GM10248 (cell line): ENCODE measurements at regions not wholly inside any gene's neighbourhood (a gene's known extent, or its start where the extent isn't known, plus 50 kb on each side); places are given as distances from the start of the nearest gene placed in this dataset.

Experiments used
- CTCF ChIA-PET: fragments of 300-600 bp; sonication (Branson Sonifier 250); formaldehyde crosslinking; extraction: SDS; loops from one replicate; lab custom pipeline; 2021; ENCODE audit warnings: antibody characterized with exemption; lab: Yijun Ruan, JAX
- POLR2A ChIA-PET: fragments of 350-650 bp; sonication (Branson Sonifier 250); formaldehyde crosslinking; extraction: SDS; loops from one replicate; lab custom pipeline; 2020; ENCODE audit warnings: antibody characterized with exemption; lab: Yijun Ruan, JAX
- DNase-seq: peaks from one replicate; pipeline ENCODE4 v3.0.0; 2012; ENCODE audit errors: extremely low spot score
- TF ChIP-seq, protein P1 (sequence below): IDR thresholded peaks from 2 replicates; pipeline ENCODE4 v1.5.1; 2012; ENCODE audit warnings: mild to moderate bottlenecking, low read depth; ENCODE audit errors: extremely low read depth, missing control alignments, control extremely low read depth

DNA sequence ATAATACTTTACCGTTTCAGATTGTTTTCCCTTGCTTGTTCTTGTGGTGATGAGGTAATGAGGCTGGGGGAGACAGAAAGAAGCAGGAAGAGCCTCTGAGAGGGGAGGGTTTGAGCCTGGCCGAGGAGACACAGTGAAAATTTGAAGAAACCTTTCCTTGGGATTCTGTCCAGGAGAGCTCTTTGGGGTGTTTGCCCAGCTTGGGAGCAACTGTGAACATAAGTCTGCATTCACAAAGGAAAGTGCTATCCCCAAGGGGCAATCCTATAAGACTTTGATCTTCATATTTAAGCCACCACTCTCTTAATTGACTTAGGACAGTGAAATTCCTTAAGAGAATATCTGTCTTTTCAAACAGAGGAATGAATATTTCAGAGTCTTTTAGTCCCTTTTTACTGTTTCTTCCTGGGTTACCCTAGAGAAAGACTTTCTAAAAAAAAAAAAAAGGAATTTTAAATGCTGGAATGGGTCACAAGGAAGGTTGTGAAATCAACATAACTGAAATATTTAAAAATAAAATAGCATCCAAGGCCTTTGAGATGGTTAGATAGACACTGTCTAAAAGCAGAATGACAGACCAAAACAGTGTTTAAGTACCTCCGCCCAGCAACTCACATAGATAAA, 52.5 kb upstream of the STAM2 start:
- TF ChIP-seq, protein P1, sequence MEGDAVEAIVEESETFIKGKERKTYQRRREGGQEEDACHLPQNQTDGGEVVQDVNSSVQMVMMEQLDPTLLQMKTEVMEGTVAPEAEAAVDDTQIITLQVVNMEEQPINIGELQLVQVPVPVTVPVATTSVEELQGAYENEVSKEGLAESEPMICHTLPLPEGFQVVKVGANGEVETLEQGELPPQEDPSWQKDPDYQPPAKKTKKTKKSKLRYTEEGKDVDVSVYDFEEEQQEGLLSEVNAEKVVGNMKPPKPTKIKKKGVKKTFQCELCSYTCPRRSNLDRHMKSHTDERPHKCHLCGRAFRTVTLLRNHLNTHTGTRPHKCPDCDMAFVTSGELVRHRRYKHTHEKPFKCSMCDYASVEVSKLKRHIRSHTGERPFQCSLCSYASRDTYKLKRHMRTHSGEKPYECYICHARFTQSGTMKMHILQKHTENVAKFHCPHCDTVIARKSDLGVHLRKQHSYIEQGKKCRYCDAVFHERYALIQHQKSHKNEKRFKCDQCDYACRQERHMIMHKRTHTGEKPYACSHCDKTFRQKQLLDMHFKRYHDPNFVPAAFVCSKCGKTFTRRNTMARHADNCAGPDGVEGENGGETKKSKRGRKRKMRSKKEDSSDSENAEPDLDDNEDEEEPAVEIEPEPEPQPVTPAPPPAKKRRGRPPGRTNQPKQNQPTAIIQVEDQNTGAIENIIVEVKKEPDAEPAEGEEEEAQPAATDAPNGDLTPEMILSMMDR: no peak
- ChIA-PET CTCF (no interaction called here), POLR2A (no interaction called here)
- no peak for DNase-seq

DNA sequence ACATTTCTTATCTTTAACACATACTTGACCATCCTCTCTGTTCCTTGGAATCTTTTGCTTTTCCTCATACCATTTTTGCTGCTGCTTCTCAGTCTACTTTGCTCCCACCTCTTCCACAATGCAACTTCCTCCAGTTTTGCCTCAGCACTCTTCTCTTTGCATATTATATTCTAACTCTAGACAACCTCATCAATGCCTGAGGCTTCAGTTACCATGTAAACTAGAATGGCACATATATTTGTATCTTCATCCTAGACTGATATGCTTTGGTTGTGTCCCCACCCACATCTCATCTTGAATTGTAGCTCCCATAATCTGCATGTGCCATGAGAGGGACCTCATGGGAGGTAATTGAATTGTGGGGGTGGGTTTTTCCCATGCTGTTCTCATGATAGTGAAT, 55.9 kb upstream of the STAM2 start:
- ChIA-PET POLR2A (no interaction called here), CTCF (no interaction called here)
- TF ChIP-seq, protein P1: no peak
- no peak for DNase-seq

DNA sequence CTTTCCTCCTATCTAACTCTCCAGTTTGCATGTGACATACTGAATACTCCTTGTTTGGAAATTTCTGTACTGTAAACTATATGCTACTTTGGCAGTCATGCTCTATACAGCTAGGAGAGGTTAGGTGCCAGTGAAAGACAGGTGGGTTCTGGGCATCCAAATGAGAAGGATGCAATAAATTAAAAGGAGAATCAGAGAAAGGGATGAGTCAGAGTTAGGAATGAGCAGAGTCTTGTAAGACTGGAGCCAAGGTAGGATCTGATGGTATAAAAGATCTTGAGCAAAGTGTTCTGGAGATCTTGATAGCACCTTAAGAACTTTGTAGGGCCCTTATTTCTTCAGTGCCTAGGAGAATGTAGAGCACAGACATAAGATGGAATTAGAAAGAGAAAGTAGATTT, 58.7 kb upstream of the STAM2 start:
- ChIA-PET CTCF (no interaction called here), POLR2A (no interaction called here)
- TF ChIP-seq, protein P1: no peak
- no peak for DNase-seq

DNA sequence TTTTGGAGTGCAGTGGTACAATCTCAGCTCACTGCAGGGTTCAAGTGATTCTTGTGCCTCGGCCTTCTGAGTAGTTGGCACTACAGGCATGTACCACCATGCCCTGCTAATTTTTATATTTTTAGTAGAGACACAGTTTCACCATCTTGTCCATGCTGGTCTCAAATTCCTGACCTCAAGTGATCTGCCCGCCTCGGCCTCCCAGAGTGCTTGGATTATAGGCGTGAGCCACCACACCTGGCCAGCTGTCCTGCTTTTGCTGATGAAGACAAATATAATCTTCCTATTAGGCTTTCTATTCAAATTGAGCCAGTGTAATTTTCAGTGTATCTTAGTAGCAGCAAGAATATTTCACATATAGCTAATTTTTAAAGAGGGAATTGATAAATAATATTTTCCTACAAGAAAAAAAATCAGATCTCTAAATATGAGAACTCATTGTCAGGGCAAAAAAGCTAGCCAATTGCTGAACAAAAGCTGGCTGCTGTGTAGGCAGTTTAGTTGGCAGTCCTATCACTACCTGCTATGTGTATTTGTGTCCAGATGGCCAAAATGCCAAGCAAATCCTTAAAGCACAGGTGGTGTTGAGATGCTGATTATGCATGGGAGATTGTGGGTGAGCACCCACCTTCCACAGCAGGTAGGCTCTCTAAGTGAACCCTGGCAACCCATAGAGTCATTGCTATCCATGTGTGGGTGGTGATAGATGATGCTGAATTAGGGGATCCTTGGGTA, 60.8 kb upstream of the STAM2 start:
- POLR2A ChIA-PET: no interaction called here

DNA sequence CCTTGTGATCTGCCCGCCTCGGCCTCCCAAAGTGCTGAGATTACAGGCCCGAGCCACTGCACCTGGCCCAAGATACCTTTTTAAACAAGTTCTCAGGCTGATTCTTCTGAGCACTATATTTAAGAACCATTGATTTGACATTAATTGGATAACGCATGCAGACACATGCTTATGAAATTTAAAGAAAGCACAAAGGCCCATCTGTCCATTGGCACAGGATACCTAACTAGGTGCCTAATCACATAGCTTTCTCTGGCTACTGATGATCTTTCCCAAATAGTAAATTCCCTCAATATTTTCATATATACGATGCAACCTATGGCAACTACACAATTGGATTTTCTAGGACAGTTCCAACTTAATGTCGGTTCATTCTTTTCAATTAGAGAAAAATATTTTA, 62.5 kb upstream of the STAM2 start:
- ChIA-PET CTCF (no interaction called here), POLR2A (no interaction called here)

More for the DNA sequence above, 60.8 kb upstream of the STAM2 start:
- CTCF ChIA-PET: no interaction called here
- TF ChIP-seq, protein P1: no peak
- DNase-seq: no peak

DNA sequence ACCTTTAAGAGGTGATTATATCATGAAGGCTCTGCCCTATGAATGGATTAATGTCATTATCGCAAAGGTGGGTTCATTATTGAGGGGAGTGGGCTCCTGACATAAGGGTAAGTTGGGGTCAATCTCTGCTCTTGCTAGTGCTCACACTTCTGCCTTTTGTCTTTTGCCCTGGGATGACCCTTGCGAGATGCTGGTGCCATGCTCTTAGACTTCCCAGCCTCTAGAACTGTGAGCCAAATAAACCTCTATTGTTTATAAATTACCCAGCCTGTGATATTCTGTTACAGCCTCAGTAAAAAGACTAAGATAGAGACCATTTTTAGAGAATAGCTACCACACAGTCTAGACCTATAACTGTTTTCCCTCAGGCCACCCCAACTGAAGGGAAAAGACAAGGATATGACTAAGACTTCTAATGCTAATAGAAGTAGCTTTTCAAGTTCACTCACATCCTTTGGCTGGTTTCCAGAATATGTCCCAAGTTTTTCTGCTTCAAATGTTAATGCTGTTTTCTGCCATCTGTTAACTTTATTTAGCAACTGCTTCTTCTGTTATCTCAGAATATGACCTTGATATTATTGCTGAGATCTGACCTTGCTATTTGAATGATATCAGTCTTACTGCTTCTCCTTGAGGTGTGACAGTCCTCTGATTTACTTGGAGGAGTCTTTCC, 65.1 kb upstream of the STAM2 start:
- POLR2A ChIA-PET: no interaction called here
- no peak for DNase-seq
- TF ChIP-seq, protein P1: no peak
- CTCF ChIA-PET: interaction anchor here (1.4 kb wide), 2 partner anchors 11 to 17 kb away, joined by 3 to 6 read pairs; no protein-coding TSS in a partner anchor

More for the DNA sequence above, 62.5 kb upstream of the STAM2 start:
- no peak for DNase-seq
- TF ChIP-seq, protein P1: no peak
